ENCODE measurements at regions not wholly inside any gene's neighbourhood (a gene's known extent, or its start where the extent isn't known, plus 50 kb on each side); places are given as distances from the start of the nearest gene placed in this dataset.

- TF ChIP-seq CTCF (IDR thresholded peaks at IDR 0.05) = no peak
- no peak for TF ChIP-seq POLR2A (IDR thresholded peaks at IDR 0.05)
Observed at GRCh38 chr5:96242571-96242970, 190.5 kb downstream of the PCSK1 start.
